Esophagus squamous epithelium (tissue), 4 donors: ENCODE measurements at regions not wholly inside any gene's neighbourhood (a gene's known extent, or its start where the extent isn't known, plus 50 kb on each side); places are given as distances from the start of the nearest gene placed in this dataset.

ENCODE experiments used
- CTCF ChIP-seq, 6 experiments: fragments of 450-650 bp in 4 of 6; fragments of 200-600 bp in 2 of 6; sonication (generic) in 2 of 6; IDR thresholded peaks; one replicate each; pipeline ENCODE4 v1.5.1; 2016 to 2019; ENCODE audit warnings: antibody characterized with exemption in 6 of 6, mild to moderate bottlenecking in 4 of 6, moderate library complexity in 4 of 6
- POLR2A ChIP-seq, 4 donors: fragments of 450-650 bp; IDR thresholded peaks; one replicate each; pipeline ENCODE4 v1.6.1; 2017; ENCODE audit warnings: antibody characterized with exemption in 4 of 4, mild to moderate bottlenecking in 4 of 4, moderate library complexity in 3 of 4

- TF ChIP-seq CTCF (IDR thresholded peaks at IDR 0.05) (no peak), POLR2A (IDR thresholded peaks at IDR 0.05) (no peak)
Measured at GRCh38 chr18:75658330-75658729, 230.8 kb upstream of the SMIM21 start.
